Suprapubic skin (tissue), 4 donors: ENCODE measurements at regions not wholly inside any gene's neighbourhood (a gene's known extent, or its start where the extent isn't known, plus 50 kb on each side); places are given as distances from the start of the nearest gene placed in this dataset.

Source experiments
- POLR2A ChIP-seq, 2 donors: fragments of 450-650 bp; IDR thresholded peaks; one replicate each; pipeline ENCODE4 v1.6.1; 2017; ENCODE audit warnings: antibody characterized with exemption in 2 of 2, mild to moderate bottlenecking in 2 of 2, moderate library complexity in 2 of 2
- POLR2AphosphoS5 ChIP-seq, 3 donors: sonication (generic); formaldehyde crosslinking; IDR thresholded peaks; one replicate each; pipeline ENCODE4 v1.6.1; 2017; ENCODE audit warnings: antibody characterized with exemption in 3 of 3
- TF ChIP-seq, protein P1 (sequence below), 2 donors: fragments of 200-600 bp in 1 of 2; fragments of 450-650 bp in 1 of 2; sonication (generic) in 1 of 2; IDR thresholded peaks; one replicate each; pipeline ENCODE4 v1.5.1; 2016 to 2019; ENCODE audit warnings: antibody characterized with exemption in 2 of 2, mild to moderate bottlenecking in 1 of 2, moderate library complexity in 1 of 2

GRCh38 chrX:84909151-84909550 lies 94.5 kb upstream of the APOOL start:
- no peak for TF ChIP-seq POLR2A (IDR thresholded peaks at IDR 0.05)
- TF ChIP-seq, protein P1, sequence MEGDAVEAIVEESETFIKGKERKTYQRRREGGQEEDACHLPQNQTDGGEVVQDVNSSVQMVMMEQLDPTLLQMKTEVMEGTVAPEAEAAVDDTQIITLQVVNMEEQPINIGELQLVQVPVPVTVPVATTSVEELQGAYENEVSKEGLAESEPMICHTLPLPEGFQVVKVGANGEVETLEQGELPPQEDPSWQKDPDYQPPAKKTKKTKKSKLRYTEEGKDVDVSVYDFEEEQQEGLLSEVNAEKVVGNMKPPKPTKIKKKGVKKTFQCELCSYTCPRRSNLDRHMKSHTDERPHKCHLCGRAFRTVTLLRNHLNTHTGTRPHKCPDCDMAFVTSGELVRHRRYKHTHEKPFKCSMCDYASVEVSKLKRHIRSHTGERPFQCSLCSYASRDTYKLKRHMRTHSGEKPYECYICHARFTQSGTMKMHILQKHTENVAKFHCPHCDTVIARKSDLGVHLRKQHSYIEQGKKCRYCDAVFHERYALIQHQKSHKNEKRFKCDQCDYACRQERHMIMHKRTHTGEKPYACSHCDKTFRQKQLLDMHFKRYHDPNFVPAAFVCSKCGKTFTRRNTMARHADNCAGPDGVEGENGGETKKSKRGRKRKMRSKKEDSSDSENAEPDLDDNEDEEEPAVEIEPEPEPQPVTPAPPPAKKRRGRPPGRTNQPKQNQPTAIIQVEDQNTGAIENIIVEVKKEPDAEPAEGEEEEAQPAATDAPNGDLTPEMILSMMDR (IDR thresholded peaks at IDR 0.05), result no peak
- no peak for TF ChIP-seq POLR2AphosphoS5 (IDR thresholded peaks at IDR 0.05)
